Vagina (tissue), 2 donors: ENCODE measurements at regions not wholly inside any gene's neighbourhood (a gene's known extent, or its start where the extent isn't known, plus 50 kb on each side); places are given as distances from the start of the nearest gene placed in this dataset.

Experiments
- DNase-seq, 2 donors: peaks; one replicate each; pipeline ENCODE4 v3.0.0-alpha.2; 2017; ENCODE audit errors: extremely low spot score in 2 of 2
- H3K27ac ChIP-seq: fragments of 200-600 bp; sonication (generic); one replicate; pipeline ENCODE4 v1.5.1; 2019
- H3K27me3 ChIP-seq: fragments of 200-600 bp; sonication (generic); one replicate; pipeline ENCODE4 v1.5.1; 2019
- H3K36me3 ChIP-seq, 2 donors: fragments of 200-600 bp; sonication (generic); one replicate each; pipeline ENCODE4 v1.5.1; 2017 to 2019
- H3K4me1 ChIP-seq: fragments of 200-600 bp; sonication (generic); one replicate; pipeline ENCODE4 v1.5.1; 2019
- H3K4me3 ChIP-seq, 2 donors: fragments of 200-600 bp; sonication (generic); 1 replicate in 1 of 2; 2 replicates in 1 of 2; pipeline ENCODE4 v1.5.1; 2016 to 2019
- H3K9me3 ChIP-seq: fragments of 200-600 bp; sonication (generic); one replicate; pipeline ENCODE4 v1.5.1; 2019
- CTCF ChIP-seq, 3 experiments: fragments of 450-650 bp in 2 of 3; fragments of 200-600 bp in 1 of 3; sonication (generic) in 1 of 3; IDR thresholded peaks; one replicate each; pipeline ENCODE4 v1.5.1; 2017 to 2019; ENCODE audit warnings: antibody characterized with exemption in 3 of 3, mild to moderate bottlenecking in 2 of 3, moderate library complexity in 2 of 3
- POLR2A ChIP-seq, 2 donors: fragments of 450-650 bp; IDR thresholded peaks; one replicate each; pipeline ENCODE4 v1.6.1; 2017; ENCODE audit warnings: antibody characterized with exemption in 2 of 2, mild to moderate bottlenecking in 2 of 2, moderate library complexity in 2 of 2
- POLR2AphosphoS5 ChIP-seq, 2 donors: sonication (generic); formaldehyde crosslinking; IDR thresholded peaks; one replicate each; pipeline ENCODE4 v1.9.0; 2017; ENCODE audit warnings: antibody characterized with exemption in 2 of 2, mild to moderate bottlenecking in 2 of 2, low read depth in 1 of 2; ENCODE audit not compliant: insufficient read depth in 1 of 2
- intact Hi-C: fragments of 100-400 bp; cut with DNase I; formaldehyde crosslinking; loops from one replicate; pipeline ENCODE4 v1.15.1; 2023

GRCh38 chrX:15098505-15098904 is 171.4 kb downstream of the ASB9 start:
- H3K4me3 ChIP-seq, result no peak overlapping the region
- intact Hi-C loops, result no loop called here
- no peak for TF ChIP-seq CTCF (IDR thresholded peaks at IDR 0.05)
- TF ChIP-seq POLR2A (IDR thresholded peaks at IDR 0.05), result no peak
- TF ChIP-seq POLR2AphosphoS5 (IDR thresholded peaks at IDR 0.05; ENCODE audit: insufficient read depth in 1 of 2, low read depth in 1 of 2), result no peak
- H3K9me3 ChIP-seq, result no peaks in the 10 kb centered on the region
- H3K27me3 ChIP-seq, result no peaks in the 10 kb centered on the region
- H3K36me3 ChIP-seq, result no peaks in the 10 kb centered on the region
- DNase-seq, result no peak
- no peak overlapping the region for H3K27ac ChIP-seq
- no peaks in the 10 kb centered on the region for H3K4me1 ChIP-seq

GRCh38 chrX:15087747-15088146 is 182.1 kb downstream of the ASB9 start:
- Histone ChIP-seq H3K36me3 (no peaks in the 10 kb centered on the region), H3K4me1 (no peaks in the 10 kb centered on the region), H3K27ac (no peak overlapping the region), H3K27me3 (no peaks in the 10 kb centered on the region), H3K4me3 (no peak overlapping the region), H3K9me3 (no peaks in the 10 kb centered on the region)
- intact Hi-C loops, result no loop called here
- no peak for DNase-seq
- TF ChIP-seq POLR2A (IDR thresholded peaks at IDR 0.05) (no peak), CTCF (IDR thresholded peaks at IDR 0.05) (no peak), POLR2AphosphoS5 (IDR thresholded peaks at IDR 0.05; ENCODE audit: insufficient read depth in 1 of 2, low read depth in 1 of 2) (no peak)

- H3K9me3 ChIP-seq, result no peaks in the 10 kb centered on the region
- intact Hi-C loops, result no loop called here
- H3K27ac ChIP-seq, result no peak overlapping the region
- H3K4me1 ChIP-seq, result no peaks in the 10 kb centered on the region
- no peak overlapping the region for H3K4me3 ChIP-seq
- DNase-seq, result no peak
- H3K36me3 ChIP-seq, result no peaks in the 10 kb centered on the region
- H3K27me3 ChIP-seq, result no peaks in the 10 kb centered on the region
- TF ChIP-seq POLR2AphosphoS5 (IDR thresholded peaks at IDR 0.05; ENCODE audit: insufficient read depth in 1 of 2, low read depth in 1 of 2) (no peak), POLR2A (IDR thresholded peaks at IDR 0.05) (no peak), CTCF (IDR thresholded peaks at IDR 0.05) (no peak)
These were observed 196.6 kb downstream of the ASB9 start for GRCh38 chrX:15073313-15073712.

- H3K27me3 ChIP-seq, result no peaks in the 10 kb centered on the region
- no peaks in the 10 kb centered on the region for H3K36me3 ChIP-seq
- intact Hi-C loops, result no loop called here
- no peak overlapping the region for H3K27ac ChIP-seq
- H3K9me3 ChIP-seq, result no peaks in the 10 kb centered on the region
- no peak for TF ChIP-seq CTCF (IDR thresholded peaks at IDR 0.05)
- no peak for TF ChIP-seq POLR2AphosphoS5 (IDR thresholded peaks at IDR 0.05; ENCODE audit: insufficient read depth in 1 of 2, low read depth in 1 of 2)
- no peak for TF ChIP-seq POLR2A (IDR thresholded peaks at IDR 0.05)
- no peaks in the 10 kb centered on the region for H3K4me1 ChIP-seq
- no peak overlapping the region for H3K4me3 ChIP-seq
- DNase-seq, result no peak
These were observed 197.0 kb downstream of the ASB9 start for GRCh38 chrX:15072880-15073279.

- DNase-seq, result no peak
- H3K4me1 ChIP-seq, result no peaks in the 10 kb centered on the region
- intact Hi-C loops, result no loop called here
- no peaks in the 10 kb centered on the region for H3K36me3 ChIP-seq
- no peak overlapping the region for H3K27ac ChIP-seq
- H3K9me3 ChIP-seq, result no peaks in the 10 kb centered on the region
- H3K4me3 ChIP-seq, result no peak overlapping the region
- H3K27me3 ChIP-seq, result no peaks in the 10 kb centered on the region
- no peak for TF ChIP-seq POLR2A (IDR thresholded peaks at IDR 0.05)
- TF ChIP-seq POLR2AphosphoS5 (IDR thresholded peaks at IDR 0.05; ENCODE audit: insufficient read depth in 1 of 2, low read depth in 1 of 2), result no peak
- no peak for TF ChIP-seq CTCF (IDR thresholded peaks at IDR 0.05)
These were observed 197.6 kb downstream of the ASB9 start for GRCh38 chrX:15072259-15072658.
